Activated CD4-positive, alpha-beta T cell treated with anti-CD3 and anti-CD28 coated beads for 48 hours (primary cell): ENCODE measurements at regions not wholly inside any gene's neighbourhood (a gene's known extent, or its start where the extent isn't known, plus 50 kb on each side); places are given as distances from the start of the nearest gene placed in this dataset.

Source experiments
- DNase-seq: peaks from one replicate; pipeline ENCODE4 v3.0.0-alpha.2; 2020

- DNase-seq: no peak
Measured at GRCh38 chr15:81569286-81570080, 195.5 kb upstream of the TMC3 start.

GRCh38 chr15:81567924-81568323 lies 193.9 kb upstream of the TMC3 start:
- no peak for DNase-seq

- no peak for DNase-seq
Measured at GRCh38 chr15:81562986-81563385, 189.0 kb upstream of the TMC3 start.

GRCh38 chr15:81560405-81560804 lies 186.4 kb upstream of the TMC3 start:
- no peak for DNase-seq

- DNase-seq: no peak
Measured at GRCh38 chr15:81558056-81558455, 184.0 kb upstream of the TMC3 start.

- no peak for DNase-seq
Measured at GRCh38 chr15:81555346-81555745, 181.3 kb upstream of the TMC3 start.

- no peak for DNase-seq
Measured at GRCh38 chr15:81548365-81549130, 174.5 kb upstream of the TMC3 start.

GRCh38 chr15:81547521-81548132 lies 173.6 kb upstream of the TMC3 start:
- no peak for DNase-seq

GRCh38 chr15:81544385-81544784 lies 170.4 kb upstream of the TMC3 start:
- DNase-seq: no peak

- DNase-seq: no peak
Measured at GRCh38 chr15:81540909-81541308, 166.9 kb upstream of the TMC3 start.

- DNase-seq: no peak
Measured at GRCh38 chr15:81536356-81536755, 162.3 kb upstream of the TMC3 start.

GRCh38 chr15:81534124-81534523 lies 160.1 kb upstream of the TMC3 start:
- no peak for DNase-seq

GRCh38 chr15:81532001-81532400 lies 158.0 kb upstream of the TMC3 start:
- DNase-seq: no peak

- DNase-seq: no peak
Measured at GRCh38 chr15:81531109-81531592, 157.1 kb upstream of the TMC3 start.

GRCh38 chr15:81530271-81530691 lies 156.3 kb upstream of the TMC3 start:
- DNase-seq: no peak

- no peak for DNase-seq
Measured at GRCh38 chr15:81529481-81529880, 155.5 kb upstream of the TMC3 start.

- no peak for DNase-seq
Measured at GRCh38 chr15:81526029-81526428, 152.0 kb upstream of the TMC3 start.

GRCh38 chr15:81524496-81524895 lies 150.5 kb upstream of the TMC3 start:
- DNase-seq: no peak

- DNase-seq: no peak
Measured at GRCh38 chr15:81523867-81524266, 149.9 kb upstream of the TMC3 start.

GRCh38 chr15:81520480-81520879 lies 146.5 kb upstream of the TMC3 start:
- DNase-seq: no peak

GRCh38 chr15:81516461-81516860 lies 142.4 kb upstream of the TMC3 start:
- no peak for DNase-seq

- DNase-seq: no peak
Measured at GRCh38 chr15:81516012-81516411, 142.0 kb upstream of the TMC3 start.

GRCh38 chr15:81514725-81515124 lies 140.7 kb upstream of the TMC3 start:
- DNase-seq: no peak

- no peak for DNase-seq
Measured at GRCh38 chr15:81511138-81511537, 137.1 kb upstream of the TMC3 start.
